PC-3 (cell line): ENCODE measurements at regions not wholly inside any gene's neighbourhood (a gene's known extent, or its start where the extent isn't known, plus 50 kb on each side); places are given as distances from the start of the nearest gene placed in this dataset.

ENCODE experiments used
- ATAC-seq: fragments of 200-7000 bp; cut with Tn5 transposase; 2 replicates; pipeline ENCODE4 v1.9.1; 2020; ENCODE audit warnings: mild to moderate bottlenecking, moderate library complexity
- BruUV-seq: library from RNA; stranded (reverse); fragments of 400-500 nt; replicated peaks from 2 replicates; lab custom pipeline; 2021; lab: Mats Ljungman, UMichigan
- CTCF ChIA-PET: fragments of 300-600 bp; sonication (Branson Sonifier 250); formaldehyde crosslinking; loops from one replicate; lab custom pipeline; 2022; ENCODE audit warnings: antibody characterized with exemption; lab: Charles Lee
- POLR2A ChIA-PET: fragments of 300-600 bp; sonication (Branson Sonifier 250); formaldehyde crosslinking; loops from one replicate; lab custom pipeline; 2022; ENCODE audit warnings: antibody characterized with exemption; ENCODE audit not compliant: unreplicated experiment; lab: Charles Lee
- DNase-seq: peaks from one replicate; pipeline ENCODE4 v3.0.0-alpha.2; 2015
- H2AFZ ChIP-seq: fragments of 300-600 bp; sonication (generic); 2 replicates; pipeline ENCODE4 v1.6.0; 2016; ENCODE audit warnings: antibody characterized with exemption, low read length
- H3F3A ChIP-seq: fragments of 300-600 bp; sonication (generic); one replicate; pipeline ENCODE4 v1.6.0; 2017; ENCODE audit warnings: antibody characterized with exemption, low read length, control low read depth, mild to moderate bottlenecking; ENCODE audit not compliant: unreplicated experiment
- H3K27ac ChIP-seq: fragments of 300-600 bp; sonication (generic); 2 replicates; pipeline ENCODE4 v1.5.1; 2016; ENCODE audit warnings: mild to moderate bottlenecking, low read length
- H3K27me3 ChIP-seq: fragments of 300-600 bp; sonication (generic); 2 replicates; pipeline ENCODE4 v1.6.1; 2016; ENCODE audit warnings: low read length, mixed read lengths
- H3K36me3 ChIP-seq: fragments of 300-600 bp; sonication (generic); 2 replicates; pipeline ENCODE4 v1.6.1; 2016; ENCODE audit warnings: low read depth, mixed run types, low read length, mixed read lengths
- H3K4me1 ChIP-seq: fragments of 300-600 bp; sonication (generic); 2 replicates; pipeline ENCODE4 v1.5.1; 2016; ENCODE audit warnings: low read length; ENCODE audit not compliant: insufficient read depth
- H3K4me2 ChIP-seq: fragments of 300-600 bp; sonication (generic); 2 replicates; pipeline ENCODE4 v1.6.0; 2016; ENCODE audit warnings: low read length
- H3K4me3 ChIP-seq: fragments of 300-600 bp; sonication (generic); 2 replicates; pipeline ENCODE4 v1.5.1; 2016; ENCODE audit warnings: mild to moderate bottlenecking, low read length, mixed read lengths
- H3K79me2 ChIP-seq: fragments of 300-600 bp; sonication (generic); 2 replicates; pipeline ENCODE4 v1.6.1; 2017; ENCODE audit warnings: low read length, mixed read lengths
- H3K9ac ChIP-seq: fragments of 300-600 bp; sonication (generic); 2 replicates; pipeline ENCODE4 v1.6.0; 2016; ENCODE audit warnings: mild to moderate bottlenecking, low read length
- H3K9me2 ChIP-seq: fragments of 300-600 bp; sonication (generic); replicated peaks from 2 replicates; pipeline ENCODE4 v1.6.1; 2016; ENCODE audit warnings: mixed run types, low read length, mixed read lengths
- H3K9me3 ChIP-seq: fragments of 300-600 bp; sonication (generic); 2 replicates; pipeline ENCODE4 v1.6.1; 2016; ENCODE audit warnings: low read length, mixed read lengths
- H4K20me1 ChIP-seq: fragments of 300-600 bp; sonication (generic); 2 replicates; pipeline ENCODE4 v1.6.1; 2016; ENCODE audit warnings: low read length, mixed read lengths
- CTCF ChIP-seq: fragments of 300-600 bp; sonication (generic); conservative IDR thresholded peaks from 2 replicates; pipeline ENCODE4 v1.5.1; 2017; ENCODE audit warnings: antibody characterized with exemption, low read depth, mild to moderate bottlenecking, low read length
- EZH2 ChIP-seq: fragments of 300-600 bp; sonication (generic); IDR thresholded peaks from one replicate; pipeline ENCODE4 v1.6.1; 2017; ENCODE audit warnings: antibody characterized with exemption, mild to moderate bottlenecking, low read length; ENCODE audit not compliant: unreplicated experiment
- EZH2phosphoT487 ChIP-seq: fragments of 300-600 bp; sonication (generic); IDR thresholded peaks from 2 replicates; pipeline ENCODE4 v1.6.1; 2018; ENCODE audit warnings: mild to moderate bottlenecking, antibody characterized with exemption, low read length, borderline replicate concordance
- intact Hi-C: fragments of 100-400 bp; cut with micrococcal nuclease; formaldehyde crosslinking; loops from 2 replicates; pipeline ENCODE4 v1.9.0; 2023

- CTCF ChIA-PET = no interaction called here
- no peaks in the 10 kb centered on the region for H3K79me2 ChIP-seq
Measured at GRCh38 chr6:142008781-142009180, 123.9 kb upstream of the GJE1 start.

GRCh38 chr6:142008016-142008735, 124.5 kb upstream of the GJE1 start:
- CTCF ChIA-PET = no interaction called here
- DNase-seq (no peak), ATAC-seq (no peak)
- Histone ChIP-seq H3K4me3 (no peak overlapping the region), H3K4me2 (no peak overlapping the region), H3K9me2 (no peaks in the 10 kb centered on the region), H4K20me1 (no peaks in the 10 kb centered on the region), H3K27me3 (no peaks in the 10 kb centered on the region), H3K27ac (no peak overlapping the region), H3K79me2 (no peaks in the 10 kb centered on the region), H3K9me3 (no peaks in the 10 kb centered on the region), H3K4me1 (peaks cover 42% of the 10 kb centered on the region), H3K36me3 (no peaks in the 10 kb centered on the region), H2AFZ (no peak overlapping the region), H3F3A (no peaks in the 10 kb centered on the region), H3K9ac (no peak overlapping the region)
- POLR2A ChIA-PET = no interaction called here
- intact Hi-C loops = no loop called here
- TF ChIP-seq EZH2 = no peak
- BruUV-seq = no TSS peak

More at GRCh38 chr6:142008781-142009180, 123.9 kb upstream of the GJE1 start:
- BruUV-seq = no TSS peak
- H3K4me2 ChIP-seq = no peak overlapping the region
- intact Hi-C loops = no loop called here
- H3K4me3 ChIP-seq = no peak overlapping the region
- H3K27me3 ChIP-seq = no peaks in the 10 kb centered on the region
- TF ChIP-seq CTCF (no peak), EZH2phosphoT487 (no peak), EZH2 (no peak)
- H3K27ac ChIP-seq = no peak overlapping the region
- no peaks in the 10 kb centered on the region for H3K9me3 ChIP-seq
- DNase-seq (no peak), ATAC-seq (no peak)
- POLR2A ChIA-PET = no interaction called here
- no peaks in the 10 kb centered on the region for H3K36me3 ChIP-seq
- H3K9me2 ChIP-seq = no peaks in the 10 kb centered on the region
- H2AFZ ChIP-seq = no peak overlapping the region
- no peaks in the 10 kb centered on the region for H4K20me1 ChIP-seq
- peaks cover under 1% of the 10 kb centered on the region for H3F3A ChIP-seq
- no peak overlapping the region for H3K9ac ChIP-seq
- peaks cover 44% of the 10 kb centered on the region for H3K4me1 ChIP-seq

GRCh38 chr6:142005021-142005420, 127.7 kb upstream of the GJE1 start:
- Histone ChIP-seq H3K79me2 (no peaks in the 10 kb centered on the region), H3K4me2 (no peak overlapping the region), H3K27ac (no peak overlapping the region), H3K9me2 (no peaks in the 10 kb centered on the region), H3F3A (no peaks in the 10 kb centered on the region), H3K4me3 (no peak overlapping the region), H3K9ac (no peak overlapping the region), H3K36me3 (no peaks in the 10 kb centered on the region), H3K9me3 (no peaks in the 10 kb centered on the region), H4K20me1 (no peaks in the 10 kb centered on the region), H2AFZ (0 out of 2 replicates have a peak overlapping the region, but pooled peaks have one; percentile 34), H3K4me1 (peaks cover 13% of the 10 kb centered on the region), H3K27me3 (no peaks in the 10 kb centered on the region)
- DNase-seq = no peak
- BruUV-seq = no TSS peak
- TF ChIP-seq CTCF (no peak), EZH2 (no peak), EZH2phosphoT487 (no peak)
- ChIA-PET CTCF (no interaction called here), POLR2A (no interaction called here)
- intact Hi-C loops = no loop called here
- ATAC-seq = no peak
